ENCODE measurements at regions not wholly inside any gene's neighbourhood (a gene's known extent, or its start where the extent isn't known, plus 50 kb on each side); places are given as distances from the start of the nearest gene placed in this dataset.
"Not testable (repeated sequence)": the region's sequence is repeated elsewhere in the genome, so short reads cannot be mapped to it uniquely, and the experiment has no call there.

GRCh38 chr5:120162321-120162720, 301.8 kb upstream of the PRR16 start:
- H3K9me3 ChIP-seq, result no peaks in the 10 kb centered on the region
- no peaks in the 10 kb centered on the region for H3K36me3 ChIP-seq
- H3K4me3 ChIP-seq, result no peak overlapping the region
- TF ChIP-seq CTCF (IDR thresholded peaks at IDR 0.05), result no peak
- no peak for TF ChIP-seq EP300 (IDR thresholded peaks at IDR 0.05)
- TF ChIP-seq POLR2A (IDR thresholded peaks at IDR 0.05), result no peak
- H3K27ac ChIP-seq, result no peak overlapping the region
- H3K27me3 ChIP-seq, result no peaks in the 10 kb centered on the region
- H3K4me1 ChIP-seq, result no peaks in the 10 kb centered on the region
- no peak for DNase-seq (ENCODE audit: low spot score in 2 of 2)

DNA sequence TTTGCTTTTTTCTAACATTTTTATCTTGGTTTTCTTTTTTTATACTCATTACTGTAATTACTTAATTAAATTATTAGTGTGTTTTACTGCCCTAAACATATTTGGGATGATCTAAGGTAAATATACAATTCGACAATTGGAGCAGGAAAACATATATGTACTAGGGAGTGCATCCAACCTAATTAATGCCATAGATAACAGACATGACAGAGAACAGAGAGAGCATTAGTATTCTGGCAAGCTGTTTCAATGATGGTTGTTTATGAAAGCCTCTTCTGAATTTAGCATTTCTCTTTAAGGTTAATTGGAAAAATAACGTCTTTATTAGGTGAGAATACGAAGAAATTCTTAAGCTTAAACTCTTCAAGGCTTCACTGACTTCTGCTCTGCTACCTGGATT, 300.1 kb upstream of the PRR16 start:
- Histone ChIP-seq H3K4me1 (no peaks in the 10 kb centered on the region), H3K27me3 (no peaks in the 10 kb centered on the region), H3K9me3 (no peaks in the 10 kb centered on the region), H3K27ac (no peak overlapping the region), H3K36me3 (no peaks in the 10 kb centered on the region), H3K4me3 (no peak overlapping the region)
- no peak for DNase-seq (ENCODE audit: low spot score in 2 of 2)
- TF ChIP-seq EP300 (IDR thresholded peaks at IDR 0.05), result no peak
- TF ChIP-seq POLR2A (IDR thresholded peaks at IDR 0.05), result no peak
- no peak for TF ChIP-seq CTCF (IDR thresholded peaks at IDR 0.05)
- 80 to 86% methylated on average over 3 of the region's 3 CpGs for WGBS, 2 donors

DNA sequence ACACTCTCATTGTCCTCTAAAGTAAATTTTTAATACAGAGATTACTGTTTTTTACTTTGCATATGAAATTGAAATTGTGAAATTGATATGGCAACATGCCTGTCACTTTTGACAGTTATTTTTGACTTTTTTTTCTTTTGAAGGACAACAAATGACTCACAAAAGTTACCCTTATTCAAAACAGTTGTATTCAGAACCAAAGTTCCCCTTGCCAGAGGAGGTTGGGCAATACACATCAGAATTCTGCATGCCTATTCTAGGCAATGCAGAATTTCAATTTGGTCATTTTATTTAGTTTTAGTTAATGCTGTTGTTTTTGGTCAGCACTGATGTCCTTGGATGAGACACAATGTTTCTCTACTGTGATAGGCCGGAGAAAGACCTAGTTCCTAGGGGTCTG, 299.1 kb upstream of the PRR16 start:
- no peak for DNase-seq (ENCODE audit: low spot score in 2 of 2)
- H3K36me3 ChIP-seq, result no peaks in the 10 kb centered on the region
- no peaks in the 10 kb centered on the region for H3K4me1 ChIP-seq
- no peak overlapping the region for H3K4me3 ChIP-seq
- no peaks in the 10 kb centered on the region for H3K9me3 ChIP-seq
- 77 to 79% methylated on average over 1 of the region's 1 CpG for WGBS, 2 donors
- no peaks in the 10 kb centered on the region for H3K27me3 ChIP-seq
- H3K27ac ChIP-seq, result no peak overlapping the region
- TF ChIP-seq EP300 (IDR thresholded peaks at IDR 0.05) (no peak), POLR2A (IDR thresholded peaks at IDR 0.05) (no peak), CTCF (IDR thresholded peaks at IDR 0.05) (no peak)

GRCh38 chr5:120173125-120173524, 291.0 kb upstream of the PRR16 start:
- H3K4me3 ChIP-seq, result no peak overlapping the region
- H3K27me3 ChIP-seq, result no peaks in the 10 kb centered on the region
- H3K9me3 ChIP-seq, result no peaks in the 10 kb centered on the region
- TF ChIP-seq CTCF (IDR thresholded peaks at IDR 0.05) (no peak), POLR2A (IDR thresholded peaks at IDR 0.05) (no peak), EP300 (IDR thresholded peaks at IDR 0.05) (no peak)
- no peak overlapping the region for H3K27ac ChIP-seq
- no peak for DNase-seq (ENCODE audit: low spot score in 2 of 2)
- no peaks in the 10 kb centered on the region for H3K4me1 ChIP-seq
- 93 to 100% methylated on average over 3 of the region's 3 CpGs for WGBS, 2 donors
- no peaks in the 10 kb centered on the region for H3K36me3 ChIP-seq

DNA sequence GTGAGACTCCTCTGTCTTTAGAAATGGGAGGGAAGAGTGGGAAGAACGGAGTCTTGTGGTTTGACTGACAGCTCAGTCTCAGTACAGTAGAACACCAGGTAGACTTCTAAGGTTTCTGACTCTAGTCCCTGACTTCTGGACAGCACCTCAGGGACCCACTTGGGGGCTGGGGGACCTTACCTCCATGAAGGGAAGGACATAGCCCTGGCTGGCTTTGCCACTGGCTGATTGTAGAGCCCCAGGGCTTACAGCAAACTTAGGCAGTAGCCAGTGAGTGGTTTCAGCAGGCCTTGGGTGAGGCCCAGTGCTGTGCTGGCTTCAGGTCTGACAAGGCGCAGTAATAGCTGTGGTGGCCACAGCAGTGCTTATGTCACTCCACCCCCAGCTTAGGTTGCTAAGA, 290.0 kb upstream of the PRR16 start:
- Histone ChIP-seq H3K36me3 (no peaks in the 10 kb centered on the region), H3K4me3 (no peak overlapping the region), H3K27ac (no peak overlapping the region), H3K9me3 (no peaks in the 10 kb centered on the region), H3K4me1 (no peaks in the 10 kb centered on the region), H3K27me3 (no peaks in the 10 kb centered on the region)
- 96 to 97% methylated on average over 2 of the region's 2 CpGs for WGBS, 2 donors
- no peak for DNase-seq (ENCODE audit: low spot score in 2 of 2)
- TF ChIP-seq CTCF (IDR thresholded peaks at IDR 0.05), result no peak

DNA sequence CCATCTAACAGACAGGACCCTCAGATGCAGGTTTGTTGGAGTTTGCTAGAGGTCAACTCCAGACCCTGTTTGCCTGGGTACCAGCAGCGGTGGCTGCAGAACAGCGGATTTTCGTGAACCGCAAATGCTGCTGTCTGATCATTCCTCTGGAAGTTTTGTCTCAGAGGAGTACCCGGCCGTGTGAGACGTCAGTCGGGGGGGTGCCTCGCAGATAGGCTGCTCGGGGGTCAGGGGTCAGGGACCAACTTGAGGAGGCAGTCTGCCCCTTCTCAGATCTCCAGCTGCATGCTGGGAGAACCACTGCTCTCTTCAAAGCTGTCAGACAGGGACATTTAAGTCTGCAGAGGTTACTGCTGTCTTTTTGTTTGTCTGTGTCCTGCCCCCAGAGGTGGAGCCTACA, 282.9 kb upstream of the PRR16 start:
- H3K9me3 ChIP-seq, result peaks cover 0 to 12% (median 0%) of the 10 kb centered on the region in 4 donors
- not testable (repeated sequence) for H3K4me1 ChIP-seq; H3K27ac ChIP-seq; DNase-seq (ENCODE audit: low spot score in 2 of 2); H3K27me3 ChIP-seq; H3K36me3 ChIP-seq; H3K4me3 ChIP-seq
- WGBS, 2 donors, result 87 to 88% methylated on average over 10 of the region's 10 CpGs

DNA sequence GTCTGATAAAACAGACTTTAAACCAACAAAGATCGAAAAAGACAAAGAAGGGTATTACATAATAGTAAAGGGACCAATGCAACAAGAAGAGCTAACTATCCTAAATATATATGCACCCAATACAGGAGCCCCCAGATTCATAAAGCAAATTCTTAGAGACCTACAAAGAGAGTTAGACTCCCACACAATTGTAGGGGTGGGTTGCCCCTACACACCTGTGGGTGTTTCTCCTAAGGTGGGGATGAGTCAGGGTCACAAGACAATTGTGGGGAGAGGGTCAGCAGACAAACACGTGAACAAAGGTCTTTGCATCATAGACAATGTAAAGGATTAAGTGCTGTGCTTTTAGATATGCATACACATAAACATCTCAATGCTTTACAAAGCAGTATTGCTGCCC, 269.4 kb upstream of the PRR16 start:
- not testable (repeated sequence) for H3K4me3 ChIP-seq; H3K27ac ChIP-seq; H3K4me1 ChIP-seq; H3K36me3 ChIP-seq; DNase-seq (ENCODE audit: low spot score in 2 of 2); H3K9me3 ChIP-seq; H3K27me3 ChIP-seq
- 81 to 84% methylated on average over 2 of the region's 2 CpGs for WGBS, 2 donors

All from tibial nerve (tissue), 4 donors.